Inflammatory macrophage (primary cell): ENCODE measurements at regions not wholly inside any gene's neighbourhood (a gene's known extent, or its start where the extent isn't known, plus 50 kb on each side); places are given as distances from the start of the nearest gene placed in this dataset.
"Not testable (repeated sequence)": the region's sequence is repeated elsewhere in the genome, so short reads cannot be mapped to it uniquely, and the experiment has no call there.

Experiments
- DNase-seq, 2 donors: peaks; one replicate each; pipeline ENCODE4 v3.0.0-alpha.2; 2020 to 2022

DNA sequence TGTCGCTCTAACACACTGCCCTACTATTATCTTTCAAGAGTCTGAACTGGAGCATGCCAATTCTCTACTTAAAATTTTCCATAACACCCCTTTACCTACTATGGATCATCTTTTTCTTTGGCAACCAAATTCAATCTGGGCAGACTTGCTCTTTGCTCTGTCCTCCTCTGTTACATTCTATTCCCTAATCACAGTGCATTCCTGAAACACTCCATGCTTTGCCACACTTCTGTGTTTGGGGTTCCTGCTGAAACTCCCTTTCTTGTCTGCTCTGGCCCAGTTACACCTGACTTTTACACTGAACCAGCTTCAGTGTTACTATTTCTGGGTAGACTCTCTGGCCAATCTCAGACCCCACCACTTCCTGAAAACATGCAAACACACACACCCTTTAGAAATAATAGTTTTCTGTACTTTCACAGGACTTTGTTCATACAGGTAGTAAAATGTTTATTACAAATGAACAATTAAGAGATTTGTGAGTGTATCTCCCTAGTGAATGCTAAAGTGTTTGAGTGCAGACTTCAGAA, 119.9 kb upstream of the DCC start:
- DNase-seq = no peak

GRCh38 chr18:52222211-52222610, 117.8 kb upstream of the DCC start:
- no peak for DNase-seq

- no peak for DNase-seq
These were observed 112.5 kb upstream of the DCC start for GRCh38 chr18:52227536-52227935.

- no peak for DNase-seq
These were observed 111.8 kb upstream of the DCC start for GRCh38 chr18:52228166-52228565.

GRCh38 chr18:52236131-52236530, 103.9 kb upstream of the DCC start:
- DNase-seq = no peak

GRCh38 chr18:52237551-52237950, 102.4 kb upstream of the DCC start:
- DNase-seq = no peak

GRCh38 chr18:52242711-52243110, 97.3 kb upstream of the DCC start:
- DNase-seq = no peak

DNA sequence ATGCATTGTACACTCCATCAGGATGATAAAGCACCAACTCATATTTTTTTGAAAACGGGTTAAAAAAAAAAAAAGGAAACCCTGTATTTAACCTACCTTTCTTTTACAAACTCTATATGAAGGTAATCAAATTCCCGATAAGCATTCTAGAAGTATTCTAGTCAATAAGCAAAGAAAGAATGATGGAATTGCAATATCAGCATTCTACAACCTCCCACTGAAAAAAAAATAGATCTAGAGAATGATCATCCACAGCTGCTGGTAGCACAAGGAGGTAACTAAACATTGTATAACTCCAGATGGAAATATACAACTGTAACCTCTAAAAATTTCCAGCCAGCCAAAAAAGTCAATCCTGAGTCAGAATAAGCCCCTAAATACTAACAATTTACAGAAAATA, 95.3 kb upstream of the DCC start:
- no peak for DNase-seq

DNA sequence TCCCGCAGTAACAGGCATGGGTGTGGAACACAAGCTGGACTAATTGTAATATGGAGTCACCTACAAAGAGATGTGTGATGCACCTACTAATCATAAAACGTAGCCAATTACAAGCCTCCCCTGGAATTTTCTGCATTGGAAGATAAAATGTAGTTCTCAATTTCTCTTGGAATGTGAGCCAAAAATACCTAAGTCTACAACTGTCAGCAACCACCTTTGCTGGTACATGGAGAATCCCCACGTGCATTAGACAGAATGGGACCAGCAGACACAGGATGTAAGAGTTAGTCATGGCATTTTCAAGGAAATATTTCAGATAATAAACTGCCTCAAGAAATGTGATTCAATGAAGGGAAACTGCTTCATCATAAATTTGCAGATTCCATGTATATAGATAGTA, 85.6 kb upstream of the DCC start:
- no peak for DNase-seq

GRCh38 chr18:52257417-52257816, 82.6 kb upstream of the DCC start:
- DNase-seq = not testable (repeated sequence)

- DNase-seq = no peak
These were observed 64.2 kb upstream of the DCC start for GRCh38 chr18:52275817-52276216.

DNA sequence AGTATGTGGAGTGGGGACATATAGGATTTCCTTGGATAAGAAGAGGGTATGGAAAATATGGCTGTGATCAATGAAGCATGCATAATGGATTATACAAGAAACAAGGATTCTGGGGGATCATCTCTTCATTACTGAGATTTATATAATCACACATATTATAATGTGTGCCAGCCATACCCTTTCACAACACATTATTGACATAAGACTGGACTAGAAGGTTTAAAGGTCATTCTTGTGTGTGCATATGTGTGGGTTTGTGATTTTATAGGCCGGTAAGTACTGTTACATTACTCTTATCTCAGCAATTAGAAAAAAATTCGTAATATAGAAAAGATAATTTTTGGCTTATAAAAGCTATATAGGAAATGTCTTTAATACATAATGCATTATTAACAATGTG, 62.2 kb upstream of the DCC start:
- DNase-seq = no peak

DNA sequence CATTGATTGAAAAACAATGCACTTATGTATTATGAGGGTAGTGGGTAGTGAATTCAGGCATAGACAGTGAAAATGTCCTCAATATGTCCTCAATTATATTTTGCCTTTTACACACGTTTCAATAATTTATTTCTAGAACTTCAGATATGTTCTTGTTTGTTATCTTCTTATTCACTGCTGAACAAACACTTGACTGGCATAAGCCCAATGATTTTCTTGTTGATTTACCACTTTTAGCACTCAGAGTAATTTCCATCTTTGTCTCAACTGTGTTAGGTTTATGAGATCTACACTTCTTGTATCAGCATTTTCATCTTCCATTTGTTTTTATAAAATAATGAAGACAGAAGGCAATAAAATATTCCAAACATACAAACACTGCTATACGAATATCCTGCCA, 61.8 kb upstream of the DCC start:
- DNase-seq = no peak

GRCh38 chr18:52280702-52281101, 59.3 kb upstream of the DCC start:
- no peak for DNase-seq

DNA sequence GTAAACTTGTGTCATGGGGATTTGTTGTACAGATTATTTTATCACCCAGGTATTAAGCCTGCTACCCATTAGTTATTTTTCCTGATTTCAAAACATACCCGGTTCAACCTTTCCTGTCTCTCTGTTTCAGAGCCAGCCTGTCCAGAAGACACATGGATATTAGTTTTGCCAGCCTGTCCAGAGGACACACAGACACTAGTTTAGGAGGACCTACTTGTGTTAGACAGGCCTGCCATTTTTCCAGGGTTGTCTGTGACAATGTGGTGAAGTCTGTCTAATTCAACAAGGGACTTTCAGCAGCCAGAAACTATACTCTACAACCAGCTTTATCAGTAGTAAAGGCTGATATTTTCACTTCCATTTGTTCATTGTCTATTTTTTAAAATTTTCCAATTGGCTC, 56.1 kb upstream of the DCC start:
- no peak for DNase-seq

- DNase-seq = no peak
These were observed 53.3 kb upstream of the DCC start for GRCh38 chr18:52286675-52287074.

GRCh38 chr18:52287151-52287550, 52.8 kb upstream of the DCC start:
- no peak for DNase-seq

DNA sequence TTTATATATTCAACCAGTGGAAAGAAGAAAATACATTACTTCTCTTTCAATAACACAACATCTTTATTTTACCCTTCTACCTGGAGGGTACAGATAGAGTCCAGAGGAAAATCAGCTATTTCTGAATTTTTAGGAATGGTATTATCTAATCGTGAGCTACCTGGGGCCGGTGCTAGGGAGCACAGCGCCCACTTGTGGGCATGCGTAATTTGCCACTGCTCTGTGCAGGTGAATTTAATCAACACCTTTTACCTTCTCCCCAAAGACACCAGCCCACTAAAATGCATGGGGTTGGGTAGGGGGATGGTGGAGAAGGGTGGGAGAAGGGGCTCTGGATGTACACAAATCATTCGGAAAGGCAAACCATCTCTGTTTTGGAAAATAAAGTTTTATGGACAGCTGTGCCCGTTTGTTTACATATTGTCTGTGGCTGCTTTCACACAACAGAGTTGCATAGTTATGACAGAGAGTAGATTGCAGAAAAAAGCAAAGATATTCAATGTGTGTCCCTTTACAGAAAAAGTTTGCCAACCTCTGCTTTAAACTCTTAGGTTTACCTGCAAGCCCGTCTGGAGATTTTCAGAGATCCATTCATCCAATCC, 51.5 kb upstream of the DCC start:
- no peak for DNase-seq

- DNase-seq = no peak
These were observed 50.6 kb upstream of the DCC start for GRCh38 chr18:52289392-52289791.
